Kidney epithelial cell (primary cell): ENCODE measurements at regions not wholly inside any gene's neighbourhood (a gene's known extent, or its start where the extent isn't known, plus 50 kb on each side); places are given as distances from the start of the nearest gene placed in this dataset.

ENCODE experiments used
- DNase-seq: peaks from one replicate; pipeline ENCODE4 v3.0.0-alpha.2; 2010; ENCODE audit warnings: low read depth
- H3K27me3 ChIP-seq: 2 replicates; pipeline ENCODE4 v1.6.0; 2011; ENCODE audit warnings: low read length; ENCODE audit not compliant: control insufficient read depth, insufficient read depth
- H3K36me3 ChIP-seq: 2 replicates; pipeline ENCODE4 v1.5.1; 2011; ENCODE audit warnings: low read length; ENCODE audit not compliant: control insufficient read depth, insufficient read depth
- H3K4me3 ChIP-seq: 2 replicates; pipeline ENCODE4 v1.5.1; 2011; ENCODE audit warnings: low read depth, mild to moderate bottlenecking, control low read depth, low read length
- CTCF ChIP-seq: IDR thresholded peaks from 2 replicates; pipeline ENCODE4 v1.5.1; 2011; ENCODE audit warnings: mild to moderate bottlenecking, moderate library complexity, low read length, control low read depth, inconsistent platforms; ENCODE audit not compliant: insufficient read depth, poor library complexity, severe bottlenecking

GRCh38 chr4:121564840-121565375, 131.9 kb downstream of the ANXA5 start:
- TF ChIP-seq CTCF: no peak
- no peaks in the 10 kb centered on the region for H3K36me3 ChIP-seq
- H3K27me3 ChIP-seq: no peaks in the 10 kb centered on the region
- H3K4me3 ChIP-seq: no peak overlapping the region
- DNase-seq: no peak

- no peak for DNase-seq
- H3K27me3 ChIP-seq: no peaks in the 10 kb centered on the region
- H3K4me3 ChIP-seq: no peak overlapping the region
- no peaks in the 10 kb centered on the region for H3K36me3 ChIP-seq
- no peak for TF ChIP-seq CTCF
Measured at GRCh38 chr4:121562811-121563210, 134.0 kb downstream of the ANXA5 start.

GRCh38 chr4:121555315-121556107, 141.3 kb downstream of the ANXA5 start:
- DNase-seq: no peak
- Histone ChIP-seq H3K36me3 (no peaks in the 10 kb centered on the region), H3K4me3 (no peak overlapping the region), H3K27me3 (no peaks in the 10 kb centered on the region)
- no peak for TF ChIP-seq CTCF

- DNase-seq: no peak
- no peaks in the 10 kb centered on the region for H3K27me3 ChIP-seq
- no peak overlapping the region for H3K4me3 ChIP-seq
- TF ChIP-seq CTCF: no peak
- H3K36me3 ChIP-seq: no peaks in the 10 kb centered on the region
Measured at GRCh38 chr4:121554382-121554781, 142.4 kb downstream of the ANXA5 start.

GRCh38 chr4:121551881-121552280, 144.9 kb downstream of the ANXA5 start:
- no peak for TF ChIP-seq CTCF
- DNase-seq: no peak
- H3K4me3 ChIP-seq: no peak overlapping the region
- H3K27me3 ChIP-seq: no peaks in the 10 kb centered on the region
- H3K36me3 ChIP-seq: no peaks in the 10 kb centered on the region

GRCh38 chr4:121551271-121551670, 145.5 kb downstream of the ANXA5 start:
- DNase-seq: no peak
- TF ChIP-seq CTCF: no peak
- H3K4me3 ChIP-seq: no peak overlapping the region
- H3K27me3 ChIP-seq: no peaks in the 10 kb centered on the region
- H3K36me3 ChIP-seq: no peaks in the 10 kb centered on the region
